Mucosa of stomach (tissue), 1 donor: ENCODE measurements at regions not wholly inside any gene's neighbourhood (a gene's known extent, or its start where the extent isn't known, plus 50 kb on each side); places are given as distances from the start of the nearest gene placed in this dataset.

ENCODE experiments used
- H3K27me3 ChIP-seq: one replicate; pipeline ENCODE4 v1.7.0; 2013; ENCODE audit warnings: mild to moderate bottlenecking, low read length; ENCODE audit not compliant: control insufficient read depth, insufficient read depth
- H3K36me3 ChIP-seq: one replicate; pipeline ENCODE4 v1.7.0; 2013; ENCODE audit warnings: low read length; ENCODE audit not compliant: control insufficient read depth, insufficient read depth
- H3K4me1 ChIP-seq: one replicate; pipeline ENCODE4 v1.7.0; 2013; ENCODE audit warnings: mild to moderate bottlenecking, low read length; ENCODE audit not compliant: control insufficient read depth, insufficient read depth
- H3K4me3 ChIP-seq: one replicate; pipeline ENCODE4 v1.7.0; 2013; ENCODE audit warnings: low read length
- H3K9ac ChIP-seq: one replicate; pipeline ENCODE4 v1.7.0; 2013; ENCODE audit warnings: mild to moderate bottlenecking, low read length, moderate library complexity
- H3K9me3 ChIP-seq: one replicate; pipeline ENCODE4 v1.7.0; 2013; ENCODE audit warnings: mild to moderate bottlenecking, low read length, moderate library complexity; ENCODE audit not compliant: control insufficient read depth
- donor health status: Pancreatic carcinoma.

DNA sequence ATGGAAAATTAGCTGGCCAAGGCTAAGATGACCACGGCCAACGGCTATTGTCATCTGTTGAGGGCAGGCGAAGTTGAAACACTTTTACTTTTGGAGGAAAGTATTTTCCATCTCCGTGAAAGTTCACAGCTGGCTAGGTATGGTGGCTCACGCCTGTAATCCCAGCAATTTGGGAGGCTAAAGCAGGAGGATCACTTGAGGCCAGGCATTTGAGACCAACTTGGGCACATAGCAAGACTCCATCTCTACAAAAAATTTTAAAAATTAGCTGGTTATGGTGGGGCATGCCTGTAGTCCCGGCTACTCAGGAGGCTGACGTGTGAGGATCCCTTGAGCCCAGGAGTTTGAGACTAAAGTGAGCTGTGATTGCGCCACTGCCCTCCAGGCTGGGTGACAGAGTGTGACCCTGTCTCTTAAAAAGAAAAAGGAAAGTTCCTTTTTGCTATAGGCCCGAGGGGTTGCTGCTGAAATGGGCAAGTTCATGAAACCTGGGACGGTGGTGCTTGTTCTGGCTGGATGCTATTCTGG is 85.5 kb upstream of the MKLN1 start:
- Histone ChIP-seq H3K4me1 (no peaks in the 10 kb centered on the region), H3K4me3 (no peak overlapping the region)

DNA sequence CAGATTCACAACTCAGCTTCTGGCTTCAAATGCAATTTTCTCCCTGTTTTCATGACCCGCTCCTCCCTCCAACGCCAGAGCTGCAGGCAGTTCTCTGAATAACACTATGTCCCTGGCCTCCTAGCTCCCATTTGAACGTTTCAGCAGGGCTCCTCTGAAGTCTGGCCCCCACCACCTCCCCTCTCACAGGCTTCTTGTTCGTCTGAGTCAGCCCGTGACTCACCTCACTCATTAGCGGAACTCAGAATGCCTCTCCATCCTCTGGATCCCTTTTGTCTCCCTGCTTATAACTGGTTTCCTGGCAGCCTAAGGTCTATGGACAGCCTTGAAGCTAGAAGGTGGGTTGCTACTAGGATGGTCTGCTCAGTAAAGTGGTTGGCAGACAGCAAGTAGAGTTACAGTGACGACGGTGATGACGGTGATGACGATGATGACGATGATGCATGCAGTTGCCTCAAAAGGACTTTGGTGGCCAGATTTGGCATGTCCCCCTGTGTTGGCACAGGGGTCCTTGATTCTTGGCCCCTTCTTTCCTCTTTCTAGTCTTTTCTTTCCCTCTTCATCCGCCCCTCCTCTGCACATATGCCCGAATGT is 83.3 kb upstream of the MKLN1 start:
- Histone ChIP-seq H3K4me3 (no peak overlapping the region), H3K4me1 (no peaks in the 10 kb centered on the region), H3K9ac (no peak overlapping the region), H3K9me3 (no peaks in the 10 kb centered on the region), H3K27me3 (no peaks in the 10 kb centered on the region), H3K36me3 (no peaks in the 10 kb centered on the region)

More for the DNA sequence above, 85.5 kb upstream of the MKLN1 start:
- Histone ChIP-seq H3K36me3 (no peaks in the 10 kb centered on the region), H3K9ac (no peak overlapping the region), H3K9me3 (no peaks in the 10 kb centered on the region), H3K27me3 (no peaks in the 10 kb centered on the region)

GRCh38 chr7:131249003-131249402 is 78.7 kb upstream of the MKLN1 start:
- H3K9me3 ChIP-seq: no peaks in the 10 kb centered on the region
- H3K36me3 ChIP-seq: no peaks in the 10 kb centered on the region
- H3K9ac ChIP-seq: no peak overlapping the region
- no peaks in the 10 kb centered on the region for H3K4me1 ChIP-seq
- no peak overlapping the region for H3K4me3 ChIP-seq
- no peaks in the 10 kb centered on the region for H3K27me3 ChIP-seq

DNA sequence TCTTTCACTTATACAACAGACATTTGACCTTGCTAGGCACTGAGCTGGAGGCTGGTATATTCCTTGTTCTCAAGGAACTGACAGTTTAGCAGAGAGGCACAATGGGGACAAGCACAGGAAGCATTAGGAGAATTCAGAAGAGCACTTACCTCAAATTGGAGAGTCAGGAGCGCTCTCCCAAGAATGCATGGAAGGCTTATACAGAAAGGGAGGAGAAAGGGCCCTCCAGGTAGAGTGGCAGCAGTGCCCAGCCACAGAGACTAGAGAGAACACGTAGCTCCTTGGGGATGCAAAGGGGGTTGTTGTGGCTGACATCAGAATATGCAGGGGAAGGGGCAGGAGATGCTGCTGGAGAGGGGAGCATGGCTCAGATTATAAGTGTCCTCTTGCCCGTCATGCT is 78.2 kb upstream of the MKLN1 start:
- H3K27me3 ChIP-seq: no peaks in the 10 kb centered on the region
- H3K36me3 ChIP-seq: no peaks in the 10 kb centered on the region

GRCh38 chr7:131250331-131250730 is 77.3 kb upstream of the MKLN1 start:
- no peaks in the 10 kb centered on the region for H3K9me3 ChIP-seq
- no peaks in the 10 kb centered on the region for H3K27me3 ChIP-seq
- no peaks in the 10 kb centered on the region for H3K4me1 ChIP-seq
- H3K4me3 ChIP-seq: no peak overlapping the region
- no peaks in the 10 kb centered on the region for H3K36me3 ChIP-seq
- H3K9ac ChIP-seq: no peak overlapping the region

More for the DNA sequence above, 78.2 kb upstream of the MKLN1 start:
- Histone ChIP-seq H3K4me1 (no peaks in the 10 kb centered on the region), H3K9ac (no peak overlapping the region), H3K9me3 (no peaks in the 10 kb centered on the region), H3K4me3 (no peak overlapping the region)

GRCh38 chr7:131251371-131251770 is 76.3 kb upstream of the MKLN1 start:
- Histone ChIP-seq H3K27me3 (no peaks in the 10 kb centered on the region), H3K4me1 (no peaks in the 10 kb centered on the region), H3K9me3 (no peaks in the 10 kb centered on the region), H3K4me3 (no peak overlapping the region), H3K9ac (no peak overlapping the region), H3K36me3 (no peaks in the 10 kb centered on the region)

- Histone ChIP-seq H3K4me3 (no peak overlapping the region), H3K27me3 (no peaks in the 10 kb centered on the region), H3K9ac (no peak overlapping the region), H3K36me3 (no peaks in the 10 kb centered on the region), H3K9me3 (no peaks in the 10 kb centered on the region), H3K4me1 (no peaks in the 10 kb centered on the region)
Measured at GRCh38 chr7:131252976-131253375, 74.7 kb upstream of the MKLN1 start.

DNA sequence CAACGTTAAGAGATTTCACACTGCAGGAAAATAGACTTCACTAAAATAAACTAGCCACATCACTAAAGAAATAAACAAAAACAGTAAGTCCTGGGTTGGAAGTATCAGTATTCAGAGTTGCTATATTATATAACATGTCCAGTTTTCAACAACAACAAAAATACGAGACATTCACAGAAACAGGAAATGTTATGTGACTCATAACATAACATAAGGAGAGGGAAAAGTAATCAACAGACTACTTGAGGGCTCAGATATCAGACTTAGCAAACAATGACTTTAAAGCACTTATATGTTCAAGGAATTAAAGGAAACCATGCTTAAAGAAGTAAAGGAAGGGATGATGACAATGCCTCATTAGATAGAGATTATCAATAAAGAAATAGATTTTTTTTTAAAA is 73.5 kb upstream of the MKLN1 start:
- H3K36me3 ChIP-seq: no peaks in the 10 kb centered on the region
- no peak overlapping the region for H3K9ac ChIP-seq
- no peaks in the 10 kb centered on the region for H3K4me1 ChIP-seq
- no peaks in the 10 kb centered on the region for H3K27me3 ChIP-seq
- H3K4me3 ChIP-seq: no peak overlapping the region
- no peaks in the 10 kb centered on the region for H3K9me3 ChIP-seq

DNA sequence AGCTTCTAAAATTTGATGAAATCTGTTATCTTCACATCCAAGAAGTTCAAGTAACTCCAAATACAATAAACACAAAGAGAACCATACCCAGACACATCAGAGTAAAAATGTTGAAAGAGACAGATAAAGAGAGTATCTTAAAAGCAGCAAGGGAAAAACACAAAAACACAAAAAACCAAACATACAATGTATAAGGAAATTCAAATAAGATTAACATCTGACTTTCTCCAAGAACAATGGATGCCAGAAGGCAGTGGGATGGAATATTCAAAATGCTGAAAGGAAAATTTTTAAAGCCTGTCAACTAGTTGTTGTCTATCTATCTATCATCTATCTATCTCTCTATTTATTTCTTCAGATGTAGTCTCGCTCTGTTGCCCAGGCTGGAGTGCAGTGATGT is 72.4 kb upstream of the MKLN1 start:
- Histone ChIP-seq H3K4me3 (no peak overlapping the region), H3K9me3 (no peaks in the 10 kb centered on the region), H3K27me3 (no peaks in the 10 kb centered on the region), H3K9ac (no peak overlapping the region), H3K4me1 (no peaks in the 10 kb centered on the region), H3K36me3 (no peaks in the 10 kb centered on the region)

- H3K36me3 ChIP-seq: no peaks in the 10 kb centered on the region
- H3K9ac ChIP-seq: no peak overlapping the region
- H3K4me3 ChIP-seq: no peak overlapping the region
- H3K4me1 ChIP-seq: no peaks in the 10 kb centered on the region
- H3K9me3 ChIP-seq: no peaks in the 10 kb centered on the region
- no peaks in the 10 kb centered on the region for H3K27me3 ChIP-seq
Measured at GRCh38 chr7:131261476-131261994, 66.1 kb upstream of the MKLN1 start.

GRCh38 chr7:131265227-131265626 is 62.4 kb upstream of the MKLN1 start:
- Histone ChIP-seq H3K4me3 (no peak overlapping the region), H3K27me3 (no peaks in the 10 kb centered on the region), H3K4me1 (no peaks in the 10 kb centered on the region), H3K9me3 (no peaks in the 10 kb centered on the region), H3K9ac (no peak overlapping the region), H3K36me3 (no peaks in the 10 kb centered on the region)

GRCh38 chr7:131267631-131268030 is 60.0 kb upstream of the MKLN1 start:
- Histone ChIP-seq H3K4me3 (no peak overlapping the region), H3K4me1 (no peaks in the 10 kb centered on the region), H3K9me3 (no peaks in the 10 kb centered on the region), H3K9ac (no peak overlapping the region), H3K36me3 (no peaks in the 10 kb centered on the region), H3K27me3 (no peaks in the 10 kb centered on the region)

DNA sequence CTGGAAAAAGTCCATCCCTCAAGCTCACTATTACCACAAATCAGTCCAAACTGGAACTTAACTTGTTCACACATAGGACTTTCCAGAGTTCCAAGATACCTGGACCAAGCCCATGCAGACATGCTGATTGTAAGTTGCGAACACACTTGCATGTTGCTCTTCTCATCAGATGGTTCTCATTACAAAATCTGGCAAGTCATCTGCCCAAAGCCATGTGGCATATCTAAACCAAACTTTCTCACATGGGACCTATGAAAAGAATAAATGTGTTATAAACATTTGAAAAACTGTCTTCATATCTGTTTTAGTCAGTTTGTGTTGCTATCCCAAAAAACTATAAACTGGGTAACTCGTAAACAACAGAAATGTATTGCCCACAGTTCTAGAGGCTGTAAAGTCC is 58.8 kb upstream of the MKLN1 start:
- no peaks in the 10 kb centered on the region for H3K36me3 ChIP-seq
- no peaks in the 10 kb centered on the region for H3K9me3 ChIP-seq
- H3K27me3 ChIP-seq: no peaks in the 10 kb centered on the region
- no peak overlapping the region for H3K4me3 ChIP-seq
- H3K4me1 ChIP-seq: no peaks in the 10 kb centered on the region
- H3K9ac ChIP-seq: no peak overlapping the region
